HG02973 (cell line): ENCODE measurements at regions not wholly inside any gene's neighbourhood (a gene's known extent, or its start where the extent isn't known, plus 50 kb on each side); places are given as distances from the start of the nearest gene placed in this dataset.
"Not testable (repeated sequence)": the region's sequence is repeated elsewhere in the genome, so short reads cannot be mapped to it uniquely, and the experiment has no call there.

Experiments
- ATAC-seq: cut with Tn5 transposase; IDR thresholded peaks from one replicate; pipeline ENCODE4 v1.9.1; 2021; ENCODE audit warnings: moderate library complexity; ENCODE audit not compliant: unreplicated experiment

- ATAC-seq = no peak
Measured at GRCh38 chr4:151519728-151520415, 110.9 kb downstream of the FHIP1A start.

GRCh38 chr4:151522866-151523519, 114.0 kb downstream of the FHIP1A start:
- ATAC-seq = no peak

GRCh38 chr4:151524610-151525009, 115.6 kb downstream of the FHIP1A start:
- no peak for ATAC-seq

GRCh38 chr4:151526489-151526888, 117.5 kb downstream of the FHIP1A start:
- ATAC-seq = not testable (repeated sequence)

- no peak for ATAC-seq
Measured at GRCh38 chr4:151527699-151528098, 118.7 kb downstream of the FHIP1A start.

- ATAC-seq = no peak
Measured at GRCh38 chr4:151529187-151529586, 120.2 kb downstream of the FHIP1A start.

GRCh38 chr4:151530230-151530629, 121.3 kb downstream of the FHIP1A start:
- ATAC-seq = no peak

GRCh38 chr4:151530783-151531182, 121.8 kb downstream of the FHIP1A start:
- ATAC-seq = no peak

GRCh38 chr4:151532001-151532708, 123.2 kb downstream of the FHIP1A start:
- ATAC-seq = no peak

- no peak for ATAC-seq
Measured at GRCh38 chr4:151534195-151534594, 125.2 kb downstream of the FHIP1A start.

GRCh38 chr4:151535366-151535765, 126.4 kb downstream of the FHIP1A start:
- no peak for ATAC-seq

GRCh38 chr4:151537687-151538086, 128.7 kb downstream of the FHIP1A start:
- ATAC-seq = no peak

GRCh38 chr4:151538963-151539362, 130.0 kb downstream of the FHIP1A start:
- ATAC-seq = no peak

GRCh38 chr4:151540728-151541388, 131.9 kb downstream of the FHIP1A start:
- ATAC-seq = no peak

- no peak for ATAC-seq
Measured at GRCh38 chr4:151541389-151542071, 132.6 kb downstream of the FHIP1A start.

- no peak for ATAC-seq
Measured at GRCh38 chr4:151548708-151549107, 139.7 kb downstream of the FHIP1A start.

GRCh38 chr4:151549378-151549777, 140.4 kb downstream of the FHIP1A start:
- ATAC-seq = not testable (repeated sequence)

GRCh38 chr4:151553874-151554273, 144.9 kb downstream of the FHIP1A start:
- no peak for ATAC-seq

- ATAC-seq = no peak
Measured at GRCh38 chr4:151555151-151555945, 146.4 kb downstream of the FHIP1A start.

GRCh38 chr4:151558496-151559113, 149.6 kb downstream of the FHIP1A start:
- no peak for ATAC-seq
